ENCODE measurements at regions not wholly inside any gene's neighbourhood (a gene's known extent, or its start where the extent isn't known, plus 50 kb on each side); places are given as distances from the start of the nearest gene placed in this dataset.

- peaks cover 5% of the 10 kb centered on the region for H3K4me1 ChIP-seq (ENCODE audit: insufficient read depth, low read length, severe bottlenecking)
- H3K36me3 ChIP-seq (ENCODE audit: insufficient read depth, low read length) = no peaks in the 10 kb centered on the region
- no peak overlapping the region for H3K27ac ChIP-seq (ENCODE audit: low read depth, low read length, poor library complexity, severe bottlenecking)
- no peak for TF ChIP-seq CTCF (IDR thresholded peaks at IDR 0.05; ENCODE audit: low read length)
- no peak for TF ChIP-seq EZH2 (IDR thresholded peaks at IDR 0.05; ENCODE audit: borderline replicate concordance, low read length)
- H4K20me1 ChIP-seq (ENCODE audit: insufficient read depth, low read length) = no peaks in the 10 kb centered on the region
- no peaks in the 10 kb centered on the region for H3K79me2 ChIP-seq (ENCODE audit: insufficient read depth, low read length)
- H3F3A ChIP-seq (ENCODE audit: insufficient read depth, low read length) = no peaks in the 10 kb centered on the region
- H2AFZ ChIP-seq (ENCODE audit: low read length) = no peak overlapping the region
- no peak overlapping the region for H3K4me3 ChIP-seq (ENCODE audit: low read depth, low read length, poor library complexity, severe bottlenecking)
- H3K9me3 ChIP-seq (ENCODE audit: low read length) = no peaks in the 10 kb centered on the region
- H3K27me3 ChIP-seq (ENCODE audit: insufficient read depth, low read length) = no peaks in the 10 kb centered on the region
- H3K9me2 ChIP-seq (ENCODE audit: low read depth, low read length) = no peaks in the 10 kb centered on the region
- no peak overlapping the region for H3K9ac ChIP-seq (ENCODE audit: low read length)
- no peak overlapping the region for H3K4me2 ChIP-seq (ENCODE audit: low read length)
Observed at GRCh38 chr7:51899611-51900010, 583.0 kb upstream of the COBL start.

- Histone ChIP-seq H4K20me1 (ENCODE audit: insufficient read depth, low read length) (no peaks in the 10 kb centered on the region), H3K4me1 (ENCODE audit: insufficient read depth, low read length, severe bottlenecking) (no peaks in the 10 kb centered on the region), H3K4me2 (ENCODE audit: low read length) (no peak overlapping the region), H3F3A (ENCODE audit: insufficient read depth, low read length) (no peaks in the 10 kb centered on the region), H3K9me3 (ENCODE audit: low read length) (no peaks in the 10 kb centered on the region), H2AFZ (ENCODE audit: low read length) (no peak overlapping the region), H3K9me2 (ENCODE audit: low read depth, low read length) (no peaks in the 10 kb centered on the region), H3K4me3 (ENCODE audit: low read depth, low read length, poor library complexity, severe bottlenecking) (no peak overlapping the region), H3K36me3 (ENCODE audit: insufficient read depth, low read length) (no peaks in the 10 kb centered on the region), H3K27me3 (ENCODE audit: insufficient read depth, low read length) (no peaks in the 10 kb centered on the region), H3K9ac (ENCODE audit: low read length) (no peak overlapping the region), H3K79me2 (ENCODE audit: insufficient read depth, low read length) (no peaks in the 10 kb centered on the region), H3K27ac (ENCODE audit: low read depth, low read length, poor library complexity, severe bottlenecking) (no peak overlapping the region)
- no peak for TF ChIP-seq EZH2 (IDR thresholded peaks at IDR 0.05; ENCODE audit: borderline replicate concordance, low read length)
- no peak for TF ChIP-seq CTCF (IDR thresholded peaks at IDR 0.05; ENCODE audit: low read length)
Observed at GRCh38 chr7:51882412-51882811, 565.8 kb upstream of the COBL start.

GRCh38 chr7:51881309-51881708 lies 564.7 kb upstream of the COBL start:
- H3K36me3 ChIP-seq (ENCODE audit: insufficient read depth, low read length) = no peaks in the 10 kb centered on the region
- H3F3A ChIP-seq (ENCODE audit: insufficient read depth, low read length) = no peaks in the 10 kb centered on the region
- H3K79me2 ChIP-seq (ENCODE audit: insufficient read depth, low read length) = no peaks in the 10 kb centered on the region
- H3K4me1 ChIP-seq (ENCODE audit: insufficient read depth, low read length, severe bottlenecking) = no peaks in the 10 kb centered on the region
- H2AFZ ChIP-seq (ENCODE audit: low read length) = no peak overlapping the region
- no peaks in the 10 kb centered on the region for H4K20me1 ChIP-seq (ENCODE audit: insufficient read depth, low read length)
- no peaks in the 10 kb centered on the region for H3K27me3 ChIP-seq (ENCODE audit: insufficient read depth, low read length)
- no peak for TF ChIP-seq EZH2 (IDR thresholded peaks at IDR 0.05; ENCODE audit: borderline replicate concordance, low read length)
- no peak for TF ChIP-seq CTCF (IDR thresholded peaks at IDR 0.05; ENCODE audit: low read length)
- no peak overlapping the region for H3K4me3 ChIP-seq (ENCODE audit: low read depth, low read length, poor library complexity, severe bottlenecking)
- H3K9me2 ChIP-seq (ENCODE audit: low read depth, low read length) = no peaks in the 10 kb centered on the region
- no peak overlapping the region for H3K9ac ChIP-seq (ENCODE audit: low read length)
- no peak overlapping the region for H3K4me2 ChIP-seq (ENCODE audit: low read length)
- no peaks in the 10 kb centered on the region for H3K9me3 ChIP-seq (ENCODE audit: low read length)
- no peak overlapping the region for H3K27ac ChIP-seq (ENCODE audit: low read depth, low read length, poor library complexity, severe bottlenecking)

Measured in OCI-LY1 (cell line).